Fibroblast of lung (primary cell): ENCODE measurements at regions not wholly inside any gene's neighbourhood (a gene's known extent, or its start where the extent isn't known, plus 50 kb on each side); places are given as distances from the start of the nearest gene placed in this dataset.

Experiments
- DNase-seq, 2 donors: peaks; one replicate each; pipeline versions ENCODE4 v3.0.0 to v3.0.0-alpha.2; 2010; ENCODE audit warnings: low read depth in 2 of 2
- H2AFZ ChIP-seq: 2 replicates; pipeline ENCODE4 v1.5.1; 2012; ENCODE audit warnings: low read length, control low read depth, inconsistent platforms
- H3K27ac ChIP-seq: 2 replicates; pipeline ENCODE4 v1.5.1; 2011; ENCODE audit warnings: low read length, control low read depth; ENCODE audit not compliant: insufficient read depth
- H3K27me3 ChIP-seq: 2 replicates; pipeline ENCODE4 v1.5.1; 2011; ENCODE audit warnings: mild to moderate bottlenecking, low read length; ENCODE audit not compliant: control insufficient read depth, insufficient read depth
- H3K36me3 ChIP-seq: 2 replicates; pipeline ENCODE4 v1.5.1; 2011; ENCODE audit warnings: low read length; ENCODE audit not compliant: control insufficient read depth, insufficient read depth
- H3K4me1 ChIP-seq: 2 replicates; pipeline ENCODE4 v1.5.1; 2011; ENCODE audit warnings: low read length; ENCODE audit not compliant: control insufficient read depth, insufficient read depth; ENCODE audit errors: extremely low read depth
- H3K4me2 ChIP-seq: 2 replicates; pipeline ENCODE4 v1.5.1; 2011; ENCODE audit warnings: low read length, control low read depth; ENCODE audit not compliant: insufficient read depth; ENCODE audit errors: extremely low read depth
- H3K4me3 ChIP-seq, 4 experiments: fragments of 200-600 bp in 1 of 4; sonication (generic) in 1 of 4; replicated peaks in 1 of 4; 2 replicates each; pipeline ENCODE4 v1.5.1; 2011 to 2016; ENCODE audit warnings: low read length in 4 of 4, low read depth in 3 of 4, mild to moderate bottlenecking in 3 of 4, control low read depth in 2 of 4, inconsistent platforms in 1 of 4, mixed read lengths in 1 of 4; ENCODE audit not compliant: insufficient read depth in 1 of 4; ENCODE audit errors: control extremely low read depth in 1 of 4
- H3K79me2 ChIP-seq: 2 replicates; pipeline ENCODE4 v1.5.1; 2012; ENCODE audit warnings: mild to moderate bottlenecking, low read length, inconsistent platforms; ENCODE audit not compliant: control insufficient read depth, insufficient read depth
- H3K9ac ChIP-seq: 2 replicates; pipeline ENCODE4 v1.5.1; 2011; ENCODE audit warnings: mild to moderate bottlenecking, low read length, control low read depth; ENCODE audit not compliant: insufficient read depth
- H3K9me3 ChIP-seq: 2 replicates; pipeline ENCODE4 v1.5.1; 2012; ENCODE audit warnings: low read depth, low read length; ENCODE audit not compliant: control insufficient read depth, insufficient read depth
- H4K20me1 ChIP-seq: 2 replicates; pipeline ENCODE4 v1.5.1; 2011; ENCODE audit warnings: low read length; ENCODE audit not compliant: control insufficient read depth, insufficient read depth; ENCODE audit errors: extremely low read depth
- EZH2 ChIP-seq: IDR thresholded peaks from 2 replicates; pipeline ENCODE4 v1.5.1; 2012; ENCODE audit warnings: low read length, control low read depth, mild to moderate bottlenecking; ENCODE audit errors: missing control alignments
- TF ChIP-seq, protein P1 (sequence below), 2 donors: IDR thresholded peaks in 1 of 2; conservative IDR thresholded peaks in 1 of 2; 1 replicate in 1 of 2; 2 replicates in 1 of 2; pipeline ENCODE4 v1.5.1; 2011 to 2012; ENCODE audit warnings: low read length in 2 of 2, control low read depth in 1 of 2, inconsistent platforms in 1 of 2, low read depth in 1 of 2, mild to moderate bottlenecking in 1 of 2

DNA sequence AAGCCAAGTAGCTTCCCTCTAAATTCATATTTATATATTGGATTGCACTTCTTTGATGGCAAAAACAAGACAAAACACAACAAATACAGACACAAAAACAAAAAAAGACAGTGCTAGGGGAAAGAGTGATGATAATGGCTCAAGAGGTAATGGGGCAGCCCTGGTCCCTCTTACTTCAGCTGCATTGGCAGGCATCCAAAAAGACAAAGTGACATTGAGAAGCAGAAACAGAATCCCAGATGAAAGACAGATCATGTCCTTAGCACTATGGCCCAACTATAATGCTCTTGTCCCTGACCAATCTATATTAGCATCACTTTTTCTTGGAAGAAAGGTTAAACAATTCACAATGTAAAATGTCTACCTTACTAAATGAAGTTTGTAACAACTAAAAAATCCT lies 76.2 kb downstream of the GPR85 start:
- no peak overlapping the region for H2AFZ ChIP-seq
- H3K27ac ChIP-seq = no peak overlapping the region
- no peaks in the 10 kb centered on the region for H3K79me2 ChIP-seq
- no peak for DNase-seq
- no peaks in the 10 kb centered on the region for H3K36me3 ChIP-seq
- H4K20me1 ChIP-seq = no peaks in the 10 kb centered on the region
- no peak overlapping the region for H3K9ac ChIP-seq
- TF ChIP-seq, protein P1, sequence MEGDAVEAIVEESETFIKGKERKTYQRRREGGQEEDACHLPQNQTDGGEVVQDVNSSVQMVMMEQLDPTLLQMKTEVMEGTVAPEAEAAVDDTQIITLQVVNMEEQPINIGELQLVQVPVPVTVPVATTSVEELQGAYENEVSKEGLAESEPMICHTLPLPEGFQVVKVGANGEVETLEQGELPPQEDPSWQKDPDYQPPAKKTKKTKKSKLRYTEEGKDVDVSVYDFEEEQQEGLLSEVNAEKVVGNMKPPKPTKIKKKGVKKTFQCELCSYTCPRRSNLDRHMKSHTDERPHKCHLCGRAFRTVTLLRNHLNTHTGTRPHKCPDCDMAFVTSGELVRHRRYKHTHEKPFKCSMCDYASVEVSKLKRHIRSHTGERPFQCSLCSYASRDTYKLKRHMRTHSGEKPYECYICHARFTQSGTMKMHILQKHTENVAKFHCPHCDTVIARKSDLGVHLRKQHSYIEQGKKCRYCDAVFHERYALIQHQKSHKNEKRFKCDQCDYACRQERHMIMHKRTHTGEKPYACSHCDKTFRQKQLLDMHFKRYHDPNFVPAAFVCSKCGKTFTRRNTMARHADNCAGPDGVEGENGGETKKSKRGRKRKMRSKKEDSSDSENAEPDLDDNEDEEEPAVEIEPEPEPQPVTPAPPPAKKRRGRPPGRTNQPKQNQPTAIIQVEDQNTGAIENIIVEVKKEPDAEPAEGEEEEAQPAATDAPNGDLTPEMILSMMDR (conservative IDR thresholded peaks at IDR 0.05 in 1 of 2, IDR thresholded peaks at IDR 0.05 in 1 of 2; ENCODE audit: low read depth in 1 of 2, low read length in 2 of 2) = no peak
- TF ChIP-seq EZH2 = no peak
- no peak overlapping the region for H3K4me3 ChIP-seq
- H3K9me3 ChIP-seq = no peaks in the 10 kb centered on the region
- H3K27me3 ChIP-seq = no peaks in the 10 kb centered on the region
- H3K4me2 ChIP-seq = no peak overlapping the region
- no peaks in the 10 kb centered on the region for H3K4me1 ChIP-seq

DNA sequence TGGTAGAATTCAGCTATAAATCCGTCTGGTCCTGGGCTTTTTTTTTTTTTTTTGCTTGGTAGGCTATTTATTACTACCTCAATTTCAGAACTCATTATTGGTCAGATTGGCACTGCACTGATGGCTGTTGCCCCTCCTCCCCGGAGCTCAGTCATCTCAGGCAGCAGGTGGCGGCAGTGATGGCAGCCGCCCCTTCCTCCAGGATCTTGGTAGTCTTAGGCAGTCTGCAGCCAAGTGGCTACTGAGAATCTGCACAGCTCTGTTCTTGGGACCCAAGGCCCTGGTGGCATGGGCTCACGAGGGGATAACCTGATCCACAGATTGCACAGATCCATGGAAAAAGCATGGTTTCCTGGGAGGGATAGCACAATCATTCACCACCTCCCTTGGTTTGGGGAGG lies 77.9 kb downstream of the GPR85 start:
- H3K4me3 ChIP-seq = no peak overlapping the region
- TF ChIP-seq, protein P1 (conservative IDR thresholded peaks at IDR 0.05 in 1 of 2, IDR thresholded peaks at IDR 0.05 in 1 of 2; ENCODE audit: low read depth in 1 of 2, low read length in 2 of 2) = no peak
- no peak for TF ChIP-seq EZH2
- H2AFZ ChIP-seq = no peak overlapping the region
- H3K36me3 ChIP-seq = no peaks in the 10 kb centered on the region
- no peak for DNase-seq
- H3K27me3 ChIP-seq = no peaks in the 10 kb centered on the region
- H3K4me2 ChIP-seq = no peak overlapping the region
- no peaks in the 10 kb centered on the region for H3K4me1 ChIP-seq
- H3K9me3 ChIP-seq = no peaks in the 10 kb centered on the region
- H3K79me2 ChIP-seq = no peaks in the 10 kb centered on the region
- no peak overlapping the region for H3K27ac ChIP-seq
- H3K9ac ChIP-seq = no peak overlapping the region
- H4K20me1 ChIP-seq = no peaks in the 10 kb centered on the region

DNA sequence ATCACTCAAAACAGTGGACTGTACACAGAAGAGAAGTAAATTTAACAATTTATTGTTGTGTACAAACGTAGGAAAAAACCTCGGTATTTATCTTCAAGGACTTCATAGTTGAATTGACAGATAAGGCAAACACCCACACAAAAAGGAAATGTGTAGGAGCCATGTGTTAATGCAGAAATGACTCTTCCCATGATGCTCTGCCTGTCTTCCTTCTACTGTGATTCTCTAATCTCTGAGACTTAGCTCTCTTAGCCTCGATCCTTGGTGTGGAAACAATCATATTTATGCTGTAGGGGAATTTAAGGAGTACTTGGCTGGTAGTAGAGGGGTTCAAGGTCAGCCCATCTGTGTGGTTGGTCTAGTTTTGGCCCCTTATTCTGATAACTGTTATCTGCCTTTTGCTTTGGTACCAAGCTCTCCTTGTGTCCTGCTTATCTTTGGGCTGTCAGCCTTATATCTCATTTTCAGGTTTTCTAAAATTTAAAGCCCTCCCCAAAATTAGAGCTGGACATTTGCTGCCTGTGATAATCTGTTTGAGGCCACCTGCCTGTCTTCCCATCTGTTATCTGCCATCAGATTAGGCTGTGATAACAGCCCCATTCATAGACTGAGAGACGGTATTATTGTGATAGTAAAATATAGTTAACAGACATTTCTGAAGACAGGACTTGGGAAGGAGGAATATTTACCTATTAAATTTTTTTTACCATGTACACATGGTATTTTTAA lies 81.7 kb downstream of the GPR85 start:
- Histone ChIP-seq H3K36me3 (no peaks in the 10 kb centered on the region), H3K27me3 (no peaks in the 10 kb centered on the region), H3K9ac (no peak overlapping the region), H3K4me1 (no peaks in the 10 kb centered on the region), H3K4me3 (no peak overlapping the region), H3K4me2 (no peak overlapping the region), H3K79me2 (no peaks in the 10 kb centered on the region), H4K20me1 (no peaks in the 10 kb centered on the region), H3K27ac (no peak overlapping the region), H3K9me3 (no peaks in the 10 kb centered on the region), H2AFZ (no peak overlapping the region)
- DNase-seq = no peak
- TF ChIP-seq EZH2 = no peak
- TF ChIP-seq, protein P1 (conservative IDR thresholded peaks at IDR 0.05 in 1 of 2, IDR thresholded peaks at IDR 0.05 in 1 of 2; ENCODE audit: low read depth in 1 of 2, low read length in 2 of 2) = no peak
